ENCODE measurements at regions not wholly inside any gene's neighbourhood (a gene's known extent, or its start where the extent isn't known, plus 50 kb on each side); places are given as distances from the start of the nearest gene placed in this dataset.

GRCh38 chr13:58583966-58584365 lies 952.4 kb downstream of the PCDH17 start:
- Histone ChIP-seq H3K27ac (ENCODE audit: low read length) (no peak overlapping the region), H3K9me3 (ENCODE audit: control insufficient read depth, insufficient read depth, low read length) (no peaks in the 10 kb centered on the region), H3K36me3 (ENCODE audit: control insufficient read depth, insufficient read depth, low read length) (no peaks in the 10 kb centered on the region), H3K4me1 (ENCODE audit: control insufficient read depth, insufficient read depth, low read length) (no peaks in the 10 kb centered on the region), H3K27me3 (ENCODE audit: control insufficient read depth, insufficient read depth, low read length) (no peaks in the 10 kb centered on the region), H3K4me3 (ENCODE audit: low read length) (no peak overlapping the region)
- no CpG with 5 or more reads among the region's 1 CpG for WGBS (ENCODE audit: insufficient coverage, insufficient read length)
- no peak for DNase-seq (ENCODE audit: low read depth, low spot score)

DNA sequence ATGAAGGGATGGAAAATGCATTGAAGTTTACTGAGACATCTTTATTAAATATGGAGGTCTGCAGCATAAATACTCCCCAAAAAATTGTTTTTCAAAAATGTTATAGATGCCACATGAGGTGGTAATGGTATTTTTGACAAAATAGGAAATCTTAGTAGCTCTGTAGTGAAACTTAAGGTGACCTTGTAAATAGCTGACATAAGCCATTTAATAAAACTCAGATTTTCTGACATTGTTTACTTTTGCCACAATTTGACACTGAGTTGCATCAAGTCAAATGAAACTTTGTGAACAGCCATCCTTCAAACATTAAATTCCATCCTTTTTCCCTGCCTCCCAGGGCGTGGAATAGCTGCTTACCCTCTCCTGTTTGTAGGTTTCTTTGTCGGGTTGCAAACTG lies 953.1 kb downstream of the PCDH17 start:
- no peaks in the 10 kb centered on the region for H3K36me3 ChIP-seq (ENCODE audit: control insufficient read depth, insufficient read depth, low read length)
- H3K9me3 ChIP-seq (ENCODE audit: control insufficient read depth, insufficient read depth, low read length): no peaks in the 10 kb centered on the region
- H3K27me3 ChIP-seq (ENCODE audit: control insufficient read depth, insufficient read depth, low read length): no peaks in the 10 kb centered on the region
- H3K4me3 ChIP-seq (ENCODE audit: low read length): no peak overlapping the region
- WGBS (ENCODE audit: insufficient coverage, insufficient read length): no CpG with 5 or more reads among the region's 2 CpGs
- no peak overlapping the region for H3K27ac ChIP-seq (ENCODE audit: low read length)
- DNase-seq (ENCODE audit: low read depth, low spot score): no peak
- H3K4me1 ChIP-seq (ENCODE audit: control insufficient read depth, insufficient read depth, low read length): no peaks in the 10 kb centered on the region

DNA sequence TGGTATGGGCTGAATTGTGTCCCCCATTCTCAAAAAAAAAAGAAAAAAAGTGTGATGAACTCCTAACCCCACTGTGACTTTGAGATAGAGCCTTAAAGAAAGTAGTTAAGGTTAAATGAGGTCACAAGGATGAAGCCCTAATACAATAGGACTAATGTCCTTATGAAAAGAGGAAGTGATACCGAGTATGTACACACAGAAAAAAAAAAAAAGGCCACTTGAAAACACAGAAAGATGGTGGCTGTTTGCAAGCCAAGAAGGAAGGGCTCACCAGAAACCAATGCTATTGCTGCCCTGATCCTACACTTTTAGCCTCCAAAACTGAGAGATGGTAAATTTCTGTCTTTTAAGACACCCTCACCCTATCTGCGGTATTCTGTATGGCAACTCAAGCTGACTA lies 955.6 kb downstream of the PCDH17 start:
- no CpG with 5 or more reads among the region's 2 CpGs for WGBS (ENCODE audit: insufficient coverage, insufficient read length)
- no peak for DNase-seq (ENCODE audit: low read depth, low spot score)

GRCh38 chr13:58592052-58592451 lies 960.5 kb downstream of the PCDH17 start:
- Histone ChIP-seq H3K4me3 (ENCODE audit: low read length) (no peak overlapping the region), H3K27me3 (ENCODE audit: control insufficient read depth, insufficient read depth, low read length) (no peaks in the 10 kb centered on the region), H3K9me3 (ENCODE audit: control insufficient read depth, insufficient read depth, low read length) (no peaks in the 10 kb centered on the region), H3K4me1 (ENCODE audit: control insufficient read depth, insufficient read depth, low read length) (no peaks in the 10 kb centered on the region), H3K27ac (ENCODE audit: low read length) (no peak overlapping the region), H3K36me3 (ENCODE audit: control insufficient read depth, insufficient read depth, low read length) (no peaks in the 10 kb centered on the region)
- no peak for DNase-seq (ENCODE audit: low read depth, low spot score)

More for the DNA sequence above, 955.6 kb downstream of the PCDH17 start:
- Histone ChIP-seq H3K27ac (ENCODE audit: low read length) (no peak overlapping the region), H3K9me3 (ENCODE audit: control insufficient read depth, insufficient read depth, low read length) (no peaks in the 10 kb centered on the region), H3K36me3 (ENCODE audit: control insufficient read depth, insufficient read depth, low read length) (no peaks in the 10 kb centered on the region), H3K4me1 (ENCODE audit: control insufficient read depth, insufficient read depth, low read length) (no peaks in the 10 kb centered on the region), H3K27me3 (ENCODE audit: control insufficient read depth, insufficient read depth, low read length) (no peaks in the 10 kb centered on the region), H3K4me3 (ENCODE audit: low read length) (no peak overlapping the region)

DNA sequence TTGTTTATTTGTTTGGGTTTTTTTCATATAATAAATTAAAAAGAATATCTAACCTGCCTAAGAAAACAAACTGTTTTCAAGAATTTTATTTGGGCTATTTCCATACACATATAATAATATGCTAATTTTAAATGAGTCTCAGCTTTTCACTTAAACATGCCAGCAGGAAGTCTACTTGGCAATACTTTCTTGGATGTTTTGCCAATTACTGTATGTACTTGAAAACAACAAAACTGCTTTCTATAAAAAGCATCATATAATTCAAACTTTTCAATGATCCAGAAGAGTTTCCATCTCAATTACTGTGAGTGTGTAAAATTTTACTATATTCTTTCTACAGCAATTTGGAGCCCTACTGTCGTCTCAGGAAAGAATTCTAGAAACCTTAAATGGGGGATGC lies 961.2 kb downstream of the PCDH17 start:
- H3K4me3 ChIP-seq (ENCODE audit: low read length): no peak overlapping the region
- no peak for DNase-seq (ENCODE audit: low read depth, low spot score)
- H3K4me1 ChIP-seq (ENCODE audit: control insufficient read depth, insufficient read depth, low read length): no peaks in the 10 kb centered on the region
- WGBS (ENCODE audit: insufficient coverage, insufficient read length): no CpG with 5 or more reads among the region's 1 CpG
- H3K27me3 ChIP-seq (ENCODE audit: control insufficient read depth, insufficient read depth, low read length): no peaks in the 10 kb centered on the region
- no peaks in the 10 kb centered on the region for H3K36me3 ChIP-seq (ENCODE audit: control insufficient read depth, insufficient read depth, low read length)
- no peaks in the 10 kb centered on the region for H3K9me3 ChIP-seq (ENCODE audit: control insufficient read depth, insufficient read depth, low read length)
- no peak overlapping the region for H3K27ac ChIP-seq (ENCODE audit: low read length)

- Histone ChIP-seq H3K27ac (ENCODE audit: low read length) (no peak overlapping the region), H3K4me3 (ENCODE audit: low read length) (no peak overlapping the region), H3K9me3 (ENCODE audit: control insufficient read depth, insufficient read depth, low read length) (no peaks in the 10 kb centered on the region), H3K4me1 (ENCODE audit: control insufficient read depth, insufficient read depth, low read length) (no peaks in the 10 kb centered on the region), H3K27me3 (ENCODE audit: control insufficient read depth, insufficient read depth, low read length) (no peaks in the 10 kb centered on the region), H3K36me3 (ENCODE audit: control insufficient read depth, insufficient read depth, low read length) (no peaks in the 10 kb centered on the region)
- WGBS (ENCODE audit: insufficient coverage, insufficient read length): no CpG with 5 or more reads among the region's 5 CpGs
- DNase-seq (ENCODE audit: low read depth, low spot score): no peak
These were observed 963.4 kb downstream of the PCDH17 start for GRCh38 chr13:58594747-58595600.

DNA sequence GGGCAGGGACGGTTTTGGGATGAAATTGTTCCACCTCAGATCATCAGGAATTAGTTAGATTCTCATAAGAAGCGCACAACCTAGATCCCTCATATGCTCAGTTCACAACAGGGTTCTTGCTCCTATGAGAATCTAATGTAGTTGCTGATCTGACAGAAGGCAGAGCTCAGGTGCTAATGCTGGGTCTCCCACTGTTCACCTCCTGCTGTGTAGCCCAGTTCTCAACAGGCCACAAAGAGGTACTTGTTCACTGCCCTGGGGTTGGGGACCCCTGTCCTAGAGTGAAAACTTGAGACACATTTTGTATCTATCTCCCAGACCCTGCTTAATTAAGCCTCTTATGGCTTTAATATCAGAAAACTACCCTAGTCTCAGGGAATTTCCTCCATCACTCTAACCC lies 966.0 kb downstream of the PCDH17 start:
- Histone ChIP-seq H3K4me1 (ENCODE audit: control insufficient read depth, insufficient read depth, low read length) (no peaks in the 10 kb centered on the region), H3K9me3 (ENCODE audit: control insufficient read depth, insufficient read depth, low read length) (no peaks in the 10 kb centered on the region), H3K4me3 (ENCODE audit: low read length) (no peak overlapping the region), H3K36me3 (ENCODE audit: control insufficient read depth, insufficient read depth, low read length) (no peaks in the 10 kb centered on the region), H3K27ac (ENCODE audit: low read length) (no peak overlapping the region), H3K27me3 (ENCODE audit: control insufficient read depth, insufficient read depth, low read length) (no peaks in the 10 kb centered on the region)
- no peak for DNase-seq (ENCODE audit: low read depth, low spot score)
- WGBS (ENCODE audit: insufficient coverage, insufficient read length): no CpG with 5 or more reads among the region's 2 CpGs

DNA sequence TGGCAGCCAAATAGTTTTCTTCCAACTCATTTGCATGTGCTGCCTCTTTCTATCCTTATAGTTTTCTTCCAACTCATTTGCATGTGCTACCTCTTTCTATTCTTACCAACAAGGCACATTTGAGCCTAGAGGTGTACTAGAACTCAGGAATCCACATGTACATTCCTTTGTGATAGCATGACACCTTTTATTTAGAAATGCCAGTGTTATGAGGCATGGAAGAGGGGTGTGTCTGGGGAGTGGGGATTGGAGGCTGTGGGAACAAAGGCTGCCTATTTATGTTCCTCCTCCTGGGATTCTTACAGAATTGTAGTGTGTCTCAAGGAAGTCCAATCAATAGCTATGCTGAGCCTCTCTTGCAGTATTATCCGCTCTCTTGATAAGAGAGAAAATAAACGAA lies 966.7 kb downstream of the PCDH17 start:
- WGBS (ENCODE audit: insufficient coverage, insufficient read length): no CpG with 5 or more reads among the region's 2 CpGs
- Histone ChIP-seq H3K27ac (ENCODE audit: low read length) (no peak overlapping the region), H3K27me3 (ENCODE audit: control insufficient read depth, insufficient read depth, low read length) (no peaks in the 10 kb centered on the region), H3K4me1 (ENCODE audit: control insufficient read depth, insufficient read depth, low read length) (no peaks in the 10 kb centered on the region), H3K36me3 (ENCODE audit: control insufficient read depth, insufficient read depth, low read length) (no peaks in the 10 kb centered on the region), H3K4me3 (ENCODE audit: low read length) (no peak overlapping the region), H3K9me3 (ENCODE audit: control insufficient read depth, insufficient read depth, low read length) (no peaks in the 10 kb centered on the region)
- DNase-seq (ENCODE audit: low read depth, low spot score): no peak

- no CpG with 5 or more reads among the region's 11 CpGs for WGBS (ENCODE audit: insufficient coverage, insufficient read length)
- no peak for DNase-seq (ENCODE audit: low read depth, low spot score)
- Histone ChIP-seq H3K36me3 (ENCODE audit: control insufficient read depth, insufficient read depth, low read length) (no peaks in the 10 kb centered on the region), H3K4me1 (ENCODE audit: control insufficient read depth, insufficient read depth, low read length) (no peaks in the 10 kb centered on the region), H3K9me3 (ENCODE audit: control insufficient read depth, insufficient read depth, low read length) (no peaks in the 10 kb centered on the region), H3K27ac (ENCODE audit: low read length) (no peak overlapping the region), H3K27me3 (ENCODE audit: control insufficient read depth, insufficient read depth, low read length) (no peaks in the 10 kb centered on the region), H3K4me3 (ENCODE audit: low read length) (no peak overlapping the region)
These were observed 979.6 kb downstream of the PCDH17 start for GRCh38 chr13:58611117-58611516.

DNA sequence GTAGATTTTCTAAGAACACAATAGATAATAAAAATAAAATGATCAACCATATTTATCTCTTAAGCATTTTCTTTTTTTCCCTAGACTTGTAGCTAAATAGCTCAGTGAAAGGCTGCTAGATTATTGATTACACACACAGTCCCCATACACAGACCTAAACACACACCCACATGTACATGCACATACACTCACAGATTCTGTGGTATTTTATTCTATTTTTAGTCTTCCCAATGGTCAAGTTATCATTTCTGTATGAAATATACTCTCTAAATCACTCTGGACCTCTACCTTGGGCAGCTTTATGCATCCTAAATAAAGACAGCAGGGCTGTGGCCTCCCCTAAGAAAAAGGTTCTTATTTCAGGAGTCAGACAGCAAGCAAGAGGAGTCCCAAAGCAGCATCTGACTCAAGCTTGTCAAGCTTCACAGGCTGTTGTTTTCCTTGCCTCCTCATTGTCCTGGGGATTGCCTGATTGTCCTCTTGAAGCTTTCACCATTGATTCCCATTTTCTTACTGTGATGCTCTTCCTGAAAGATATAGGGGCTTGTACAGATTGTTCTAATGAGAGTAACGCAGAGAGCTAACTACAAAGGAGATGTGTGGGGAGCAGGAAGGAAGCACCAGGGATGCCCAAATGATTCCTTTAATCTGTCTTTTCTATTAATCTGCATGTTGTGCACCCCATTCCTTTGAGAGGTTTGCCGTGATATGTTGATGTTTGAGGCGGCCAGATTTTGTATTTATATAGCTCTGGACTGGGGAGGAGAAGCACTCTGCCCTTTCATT lies 986.5 kb downstream of the PCDH17 start:
- Histone ChIP-seq H3K4me3 (ENCODE audit: low read length) (no peak overlapping the region), H3K9me3 (ENCODE audit: control insufficient read depth, insufficient read depth, low read length) (no peaks in the 10 kb centered on the region), H3K27ac (ENCODE audit: low read length) (no peak overlapping the region), H3K27me3 (ENCODE audit: control insufficient read depth, insufficient read depth, low read length) (no peaks in the 10 kb centered on the region), H3K36me3 (ENCODE audit: control insufficient read depth, insufficient read depth, low read length) (no peaks in the 10 kb centered on the region), H3K4me1 (ENCODE audit: control insufficient read depth, insufficient read depth, low read length) (no peaks in the 10 kb centered on the region)
- DNase-seq (ENCODE audit: low read depth, low spot score): no peak
- no CpG with 5 or more reads among the region's 3 CpGs for WGBS (ENCODE audit: insufficient coverage, insufficient read length)
